ENCODE measurements at regions not wholly inside any gene's neighbourhood (a gene's known extent, or its start where the extent isn't known, plus 50 kb on each side); places are given as distances from the start of the nearest gene placed in this dataset.

DNA sequence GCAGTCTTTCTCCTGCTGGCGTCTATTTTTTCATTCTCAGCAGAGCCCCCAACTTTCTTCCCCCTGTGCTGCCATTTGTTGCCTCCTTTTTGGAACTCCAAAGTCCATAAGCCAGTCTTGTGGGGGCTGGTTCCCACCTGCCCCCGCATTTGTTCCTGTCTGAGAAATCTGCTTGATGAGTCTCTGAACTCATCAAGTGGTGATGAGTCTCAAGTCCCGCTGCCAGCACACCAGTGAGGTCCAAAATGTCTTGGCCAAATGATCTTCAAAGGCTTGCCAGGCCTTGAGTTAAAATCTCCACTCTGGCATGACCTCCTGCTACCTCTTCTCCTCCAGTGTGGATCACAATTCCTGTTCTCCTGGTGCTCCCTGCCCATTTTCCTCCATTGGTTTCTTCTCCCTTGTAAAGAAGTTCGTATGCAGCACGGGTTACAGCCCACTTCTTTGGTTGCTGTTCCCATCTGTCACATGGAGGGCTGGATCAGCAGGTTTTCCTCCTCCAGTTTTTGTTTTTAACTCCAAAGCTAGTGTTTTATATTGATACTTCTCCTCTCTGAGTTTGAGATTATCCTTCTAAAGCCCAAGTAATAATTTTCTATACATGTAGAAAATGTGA, 72.7 kb upstream of the LIMCH1 start:
- no peaks in the 10 kb centered on the region for H3K9me3 ChIP-seq
- WGBS, 2 donors = 83 to 84% methylated on average over 5 of the region's 5 CpGs
- no peak overlapping the region for H3K4me3 ChIP-seq
- DNase-seq (ENCODE audit: low spot score in 2 of 2) = no peak
- H3K27ac ChIP-seq = no peak overlapping the region
- no peaks in the 10 kb centered on the region for H3K36me3 ChIP-seq
- TF ChIP-seq EP300 (IDR thresholded peaks at IDR 0.05) (no peak), POLR2A (IDR thresholded peaks at IDR 0.05) (no peak)
- TF ChIP-seq, protein P1, sequence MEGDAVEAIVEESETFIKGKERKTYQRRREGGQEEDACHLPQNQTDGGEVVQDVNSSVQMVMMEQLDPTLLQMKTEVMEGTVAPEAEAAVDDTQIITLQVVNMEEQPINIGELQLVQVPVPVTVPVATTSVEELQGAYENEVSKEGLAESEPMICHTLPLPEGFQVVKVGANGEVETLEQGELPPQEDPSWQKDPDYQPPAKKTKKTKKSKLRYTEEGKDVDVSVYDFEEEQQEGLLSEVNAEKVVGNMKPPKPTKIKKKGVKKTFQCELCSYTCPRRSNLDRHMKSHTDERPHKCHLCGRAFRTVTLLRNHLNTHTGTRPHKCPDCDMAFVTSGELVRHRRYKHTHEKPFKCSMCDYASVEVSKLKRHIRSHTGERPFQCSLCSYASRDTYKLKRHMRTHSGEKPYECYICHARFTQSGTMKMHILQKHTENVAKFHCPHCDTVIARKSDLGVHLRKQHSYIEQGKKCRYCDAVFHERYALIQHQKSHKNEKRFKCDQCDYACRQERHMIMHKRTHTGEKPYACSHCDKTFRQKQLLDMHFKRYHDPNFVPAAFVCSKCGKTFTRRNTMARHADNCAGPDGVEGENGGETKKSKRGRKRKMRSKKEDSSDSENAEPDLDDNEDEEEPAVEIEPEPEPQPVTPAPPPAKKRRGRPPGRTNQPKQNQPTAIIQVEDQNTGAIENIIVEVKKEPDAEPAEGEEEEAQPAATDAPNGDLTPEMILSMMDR (IDR thresholded peaks at IDR 0.05) = no peak
- H3K27me3 ChIP-seq = no peaks in the 10 kb centered on the region
- peaks cover 0 to 6% (median 0%) of the 10 kb centered on the region in 4 donors for H3K4me1 ChIP-seq

DNA sequence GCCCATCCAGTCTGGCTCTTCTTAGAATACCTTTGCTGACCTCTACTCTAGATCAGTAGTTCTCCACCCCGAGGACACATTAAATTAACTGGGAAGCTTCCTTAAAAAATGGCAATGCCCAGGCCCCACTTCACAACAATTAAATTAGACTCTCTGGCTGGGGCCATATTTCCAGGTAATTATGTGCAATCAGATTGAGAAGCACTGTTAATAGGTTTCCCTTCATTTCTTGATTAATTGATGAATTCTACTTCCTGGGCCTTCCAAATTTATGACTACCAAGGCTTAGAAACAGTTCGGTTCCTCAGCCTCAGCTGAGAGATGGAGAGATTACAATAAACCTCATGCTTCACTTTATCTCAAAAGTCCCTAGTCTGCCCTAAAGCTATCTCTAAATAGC, 71.7 kb upstream of the LIMCH1 start:
- Histone ChIP-seq H3K27me3 (no peaks in the 10 kb centered on the region), H3K36me3 (no peaks in the 10 kb centered on the region), H3K9me3 (no peaks in the 10 kb centered on the region), H3K4me1 (peaks cover 0 to 6% (median 0%) of the 10 kb centered on the region in 4 donors), H3K27ac (no peak overlapping the region), H3K4me3 (no peak overlapping the region)
- WGBS, 2 donors = 87 to 94% methylated on average over 2 of the region's 2 CpGs
- no peak for DNase-seq (ENCODE audit: low spot score in 2 of 2)
- no peak for TF ChIP-seq EP300 (IDR thresholded peaks at IDR 0.05)
- TF ChIP-seq, protein P1 (IDR thresholded peaks at IDR 0.05) = no peak

DNA sequence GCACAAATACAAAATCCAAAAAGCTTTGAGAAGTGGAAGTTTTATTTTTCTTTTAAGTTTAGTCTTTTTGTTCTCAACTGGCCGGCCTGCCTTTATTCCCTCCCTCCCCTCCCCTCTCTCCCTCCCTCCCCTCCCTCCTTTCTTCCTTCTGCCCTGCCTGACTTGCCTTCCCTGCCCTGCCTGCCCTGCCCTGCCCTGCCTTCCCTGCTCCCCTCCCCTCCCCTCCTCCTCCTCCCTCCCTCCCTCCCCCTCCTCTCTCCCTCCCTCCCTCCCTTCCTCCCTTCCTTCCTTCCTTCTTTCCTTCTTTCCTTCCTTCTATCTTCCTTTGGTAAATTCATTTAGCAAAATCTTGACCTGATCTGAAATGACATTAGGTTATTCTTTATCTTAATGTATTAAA, 69.8 kb upstream of the LIMCH1 start:
- no peak for DNase-seq (ENCODE audit: low spot score in 2 of 2)
- no peak overlapping the region for H3K4me3 ChIP-seq
- H3K27me3 ChIP-seq = no peaks in the 10 kb centered on the region
- no peak overlapping the region for H3K27ac ChIP-seq
- H3K36me3 ChIP-seq = no peaks in the 10 kb centered on the region
- H3K9me3 ChIP-seq = no peaks in the 10 kb centered on the region
- H3K4me1 ChIP-seq = peaks cover 0 to 6% (median 0%) of the 10 kb centered on the region in 4 donors
- WGBS, 2 donors = 21 to 24% methylated on average over 1 of the region's 1 CpG
- TF ChIP-seq, protein P1 (IDR thresholded peaks at IDR 0.05) = no peak
- TF ChIP-seq EP300 (IDR thresholded peaks at IDR 0.05) (no peak), POLR2A (IDR thresholded peaks at IDR 0.05) (no peak)

DNA sequence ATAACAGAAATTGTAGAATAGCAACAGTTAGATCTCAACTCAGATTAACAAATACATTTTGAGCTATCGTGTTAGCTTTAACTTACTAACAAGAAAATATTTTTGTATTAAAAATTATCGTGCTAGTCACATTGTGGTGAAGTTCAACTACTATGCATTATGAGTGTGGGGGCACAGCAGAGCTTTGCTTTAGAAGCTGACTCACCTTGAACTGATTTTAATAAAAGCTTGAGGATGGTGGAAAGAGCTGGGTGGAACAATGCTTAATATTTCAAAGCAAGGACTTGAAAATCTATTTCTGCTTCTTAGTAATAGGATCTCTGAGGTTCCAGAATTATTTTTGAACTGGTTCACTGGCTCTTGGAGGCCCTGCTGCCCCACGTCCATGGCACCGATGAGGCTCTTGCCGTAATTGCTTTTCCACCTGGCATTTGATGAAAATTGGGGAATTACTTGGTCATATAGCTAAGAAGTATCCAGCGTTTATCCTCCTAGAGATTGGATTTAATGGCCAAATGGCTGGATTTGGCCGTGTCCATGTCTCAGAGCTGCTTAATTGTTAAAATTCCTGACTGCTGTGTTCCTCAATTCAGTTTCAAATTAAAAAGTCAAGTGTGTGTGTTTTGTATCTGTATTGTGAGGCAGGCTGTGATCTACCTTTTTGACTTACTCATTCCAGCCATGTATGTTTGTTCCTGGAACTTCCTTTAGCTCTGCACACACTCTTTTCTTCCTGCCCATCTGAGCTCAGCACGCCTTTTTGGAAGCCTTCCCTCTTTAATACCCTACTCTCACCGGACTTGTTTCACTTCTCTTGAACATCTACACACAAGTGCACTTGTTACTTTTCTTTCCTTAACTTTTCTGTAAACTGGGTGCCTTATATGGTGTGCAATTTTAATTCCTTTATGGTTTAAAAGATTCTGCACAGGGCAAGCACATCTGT, 66.6 kb upstream of the LIMCH1 start:
- 78 to 79% methylated on average over 9 of the region's 9 CpGs for WGBS, 2 donors
- H3K36me3 ChIP-seq = no peaks in the 10 kb centered on the region
- H3K4me3 ChIP-seq = no peak overlapping the region

More for the DNA sequence above, 66.6 kb upstream of the LIMCH1 start:
- H3K27me3 ChIP-seq = no peaks in the 10 kb centered on the region
- H3K9me3 ChIP-seq = no peaks in the 10 kb centered on the region
- H3K4me1 ChIP-seq = peaks cover 0 to 6% (median 0%) of the 10 kb centered on the region in 4 donors
- DNase-seq (ENCODE audit: low spot score in 2 of 2) = no peak
- H3K27ac ChIP-seq = peak overlapping the region in 2 of 4 donors; percentile 2 to 48
- TF ChIP-seq EP300 (IDR thresholded peaks at IDR 0.05) = no peak
- TF ChIP-seq, protein P1 (IDR thresholded peaks at IDR 0.05) = no peak
- no peak for TF ChIP-seq POLR2A (IDR thresholded peaks at IDR 0.05)
